HG03064 (cell line): ENCODE measurements at regions not wholly inside any gene's neighbourhood (a gene's known extent, or its start where the extent isn't known, plus 50 kb on each side); places are given as distances from the start of the nearest gene placed in this dataset.
"Not testable (repeated sequence)": the region's sequence is repeated elsewhere in the genome, so short reads cannot be mapped to it uniquely, and the experiment has no call there.

Experiments used
- ATAC-seq: cut with Tn5 transposase; IDR thresholded peaks from one replicate; pipeline ENCODE4 v1.9.1; 2021; ENCODE audit warnings: low read depth; ENCODE audit not compliant: unreplicated experiment

DNA sequence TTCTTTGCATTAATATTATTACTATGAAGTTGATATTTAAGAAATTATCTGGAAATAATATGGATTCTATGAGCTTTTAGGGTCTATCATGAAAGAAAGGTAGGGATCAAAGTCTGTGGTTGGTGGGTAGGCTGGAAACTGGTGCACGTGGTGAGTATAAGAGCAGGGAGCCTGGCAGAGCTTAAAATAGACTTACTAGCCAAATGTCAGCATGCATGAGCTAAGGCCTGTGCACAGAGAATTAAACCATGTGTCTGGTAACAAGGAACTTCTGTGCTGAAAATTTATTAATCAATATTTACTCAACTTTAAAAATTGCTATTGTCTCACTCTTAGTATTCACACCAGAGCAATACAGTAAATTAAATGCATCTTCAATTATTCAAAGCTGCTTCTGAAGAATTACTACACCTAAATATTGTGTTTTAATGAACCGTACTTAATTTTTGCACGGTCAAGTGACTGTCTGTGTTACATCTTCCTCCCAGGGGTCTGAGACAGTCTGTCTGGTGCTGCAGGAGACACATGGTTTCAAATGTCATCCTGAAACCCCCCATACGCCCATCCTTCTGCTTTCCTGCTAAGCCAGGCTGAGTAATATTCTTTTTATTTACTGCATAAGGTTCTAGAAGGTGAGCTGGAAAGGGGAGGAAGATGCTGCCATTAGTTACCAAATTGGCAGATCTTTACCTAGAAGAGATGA, 161.0 kb upstream of the NLRP1 start:
- ATAC-seq: no peak

DNA sequence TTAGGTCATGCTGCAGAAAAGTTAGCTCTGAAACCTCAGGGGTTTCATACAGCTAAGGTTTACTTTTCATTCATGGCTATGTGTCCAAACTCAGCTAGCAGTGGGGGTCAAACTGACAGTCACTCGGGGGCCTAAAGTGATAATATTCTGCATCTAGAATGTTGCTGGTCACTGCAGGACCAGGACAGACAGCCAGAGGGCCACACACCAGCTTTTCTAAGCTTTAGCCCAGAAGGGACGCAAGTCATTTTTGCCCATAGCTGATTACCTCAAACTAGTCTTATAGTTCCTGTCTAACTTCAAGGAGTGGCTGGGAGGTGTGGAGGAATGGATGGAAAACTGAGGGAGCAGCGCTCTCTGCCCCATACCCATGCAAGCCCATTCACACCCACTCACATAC, 163.0 kb upstream of the NLRP1 start:
- no peak for ATAC-seq

GRCh38 chr17:5747964-5748363, 163.7 kb upstream of the NLRP1 start:
- no peak for ATAC-seq

- ATAC-seq: no peak
These were observed 169.1 kb upstream of the NLRP1 start for GRCh38 chr17:5753421-5753820.

DNA sequence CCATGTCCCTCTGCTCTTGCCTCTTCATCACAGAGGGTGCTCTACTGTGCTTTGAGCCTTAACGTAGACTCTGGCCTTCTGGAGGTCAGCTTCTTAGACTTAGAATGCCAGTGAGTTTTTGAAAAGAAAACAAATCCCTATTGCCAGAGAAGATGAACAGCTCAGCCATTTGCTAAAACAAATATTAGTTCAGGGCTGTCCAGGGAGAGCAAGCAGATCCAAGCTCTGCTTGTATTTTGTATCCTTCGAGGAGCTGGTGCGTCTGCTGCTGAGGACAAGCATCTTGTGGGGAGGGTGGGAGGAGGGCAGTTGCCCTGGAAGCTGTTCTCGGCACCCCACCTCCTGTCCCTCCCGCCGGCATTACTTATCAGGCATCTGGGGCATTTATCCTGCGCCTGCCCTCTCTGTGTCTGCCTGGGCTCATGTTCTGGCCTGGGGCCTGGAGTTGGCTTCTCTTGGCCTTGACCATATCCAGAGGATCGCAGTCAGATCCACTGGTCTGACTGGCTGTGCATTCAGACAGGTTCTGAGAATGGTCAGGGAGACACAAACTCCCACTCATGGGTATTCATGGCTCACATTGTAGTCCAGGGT, 173.1 kb upstream of the NLRP1 start:
- ATAC-seq: no peak

GRCh38 chr17:5758651-5759050, 174.3 kb upstream of the NLRP1 start:
- ATAC-seq: no peak

- ATAC-seq: no peak
These were observed 175.2 kb upstream of the NLRP1 start for GRCh38 chr17:5759501-5759925.

DNA sequence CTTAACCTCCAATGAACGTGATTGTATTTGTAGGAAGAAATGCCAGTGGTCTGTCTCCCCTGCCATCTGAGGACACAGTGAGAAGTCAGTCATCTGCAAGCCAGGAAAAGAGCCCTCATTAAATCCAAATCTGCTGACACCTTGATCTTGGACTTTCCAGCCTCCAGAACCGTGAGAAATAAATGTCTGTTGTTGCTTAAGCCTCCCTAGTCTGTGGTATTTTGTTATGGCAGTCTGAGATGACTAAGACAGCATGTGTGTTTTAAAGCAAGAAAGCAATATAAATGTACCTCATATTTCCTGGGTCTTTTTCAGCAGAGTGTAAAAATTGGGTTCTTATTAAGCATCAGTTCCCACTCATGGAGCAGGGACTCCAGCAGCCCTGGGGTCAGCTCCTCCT, 177.9 kb upstream of the NLRP1 start:
- no peak for ATAC-seq

- ATAC-seq: no peak
These were observed 179.4 kb upstream of the NLRP1 start for GRCh38 chr17:5763595-5764306.

DNA sequence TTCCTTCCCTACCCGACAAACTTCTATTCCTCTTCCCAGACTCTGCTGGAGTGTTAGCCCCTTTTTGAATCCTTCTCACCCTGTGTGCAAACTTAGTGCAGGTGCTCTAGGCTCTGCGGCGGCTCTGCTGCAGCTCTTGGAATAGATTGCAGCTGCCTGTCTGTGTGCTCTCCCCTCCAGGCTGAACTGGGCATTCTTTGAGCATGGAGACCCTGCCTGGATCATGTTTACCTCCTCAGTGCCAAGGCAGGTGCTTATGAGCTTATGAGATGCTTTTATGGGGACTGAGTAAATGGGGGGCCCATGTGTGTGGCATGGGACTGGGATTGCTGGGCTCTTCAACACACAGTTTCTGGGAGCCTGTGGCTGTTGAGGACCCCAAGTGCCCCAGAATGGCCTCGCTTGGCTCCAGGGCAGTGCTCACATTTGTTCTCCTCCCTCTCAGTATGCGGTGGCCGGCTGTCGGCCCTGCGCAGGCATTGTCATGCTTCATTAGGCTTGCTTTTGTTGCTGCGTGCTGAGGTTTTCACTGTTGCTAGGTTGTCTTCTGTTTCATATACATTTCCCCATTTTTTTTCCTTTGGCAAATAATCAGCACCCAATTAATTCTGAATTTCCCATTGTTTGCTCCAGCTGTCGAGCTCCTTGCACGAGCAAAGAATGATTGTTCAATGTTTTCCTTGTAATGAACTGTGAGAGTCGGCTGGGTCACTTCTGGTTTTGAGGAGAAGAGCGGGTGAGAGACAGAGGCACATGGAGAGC, 185.5 kb upstream of the NLRP1 start:
- ATAC-seq: no peak

DNA sequence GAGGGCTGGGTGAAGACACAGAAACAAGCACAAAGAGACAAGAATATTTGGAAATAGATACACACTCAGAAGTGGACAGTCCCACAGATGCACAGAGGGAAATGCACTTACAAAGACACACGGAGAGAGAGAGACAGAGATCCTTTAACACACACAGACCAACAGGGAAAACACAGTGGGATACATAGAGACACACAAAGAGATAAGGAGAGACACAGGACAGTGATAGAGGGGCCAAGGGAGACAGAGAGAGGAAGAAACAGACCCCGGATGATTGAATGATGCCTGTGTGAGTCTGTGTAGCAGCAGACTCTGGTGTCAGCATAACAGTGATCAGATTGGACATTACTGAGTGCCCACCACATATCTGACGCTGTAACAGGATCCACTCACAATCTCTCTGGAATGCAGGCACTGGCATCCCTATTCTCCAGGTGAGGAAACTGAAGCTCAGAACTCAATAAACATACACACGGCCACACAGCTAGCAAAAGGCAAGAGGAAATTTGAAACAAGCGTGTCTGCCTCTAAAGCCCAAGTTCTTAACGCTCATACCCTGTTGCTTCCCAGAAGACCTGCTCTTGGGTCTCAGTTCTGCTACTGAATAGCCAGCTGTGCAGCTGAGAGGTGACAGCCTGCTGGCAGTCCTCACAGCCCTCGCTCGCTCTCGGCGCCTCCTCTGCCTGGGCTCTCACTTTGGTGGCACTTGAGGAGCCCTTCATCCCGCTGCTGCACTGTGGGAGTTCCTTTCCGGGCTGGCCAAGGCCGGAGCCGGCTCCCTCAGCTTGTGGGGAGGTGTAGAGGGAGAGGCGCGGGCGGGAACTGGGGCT, 186.3 kb upstream of the NLRP1 start:
- no peak for ATAC-seq

GRCh38 chr17:5771271-5771577, 186.9 kb upstream of the NLRP1 start:
- ATAC-seq: not testable (repeated sequence)

DNA sequence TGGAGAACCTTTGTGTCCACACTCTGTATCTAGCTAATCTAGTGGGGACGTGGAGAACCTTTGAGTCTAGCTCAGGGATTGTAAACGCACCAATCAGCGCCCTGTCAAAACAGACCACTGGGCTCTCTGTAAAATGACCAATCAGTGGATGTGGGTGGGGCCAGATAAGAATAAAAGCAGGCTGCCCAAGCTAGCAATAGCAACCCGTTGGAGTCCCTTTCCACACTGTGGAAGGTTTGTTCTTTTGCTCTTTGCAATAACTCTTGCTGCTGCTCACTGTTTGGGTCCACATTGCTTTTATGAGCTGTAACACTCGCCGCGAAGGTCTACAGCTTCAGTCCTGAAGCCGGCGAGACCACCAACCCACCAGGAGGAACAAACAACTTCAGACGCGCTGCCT, 187.7 kb upstream of the NLRP1 start:
- not testable (repeated sequence) for ATAC-seq

- no peak for ATAC-seq
These were observed 188.4 kb upstream of the NLRP1 start for GRCh38 chr17:5772720-5773119.

GRCh38 chr17:5773816-5774360, 189.6 kb upstream of the NLRP1 start:
- no peak for ATAC-seq

DNA sequence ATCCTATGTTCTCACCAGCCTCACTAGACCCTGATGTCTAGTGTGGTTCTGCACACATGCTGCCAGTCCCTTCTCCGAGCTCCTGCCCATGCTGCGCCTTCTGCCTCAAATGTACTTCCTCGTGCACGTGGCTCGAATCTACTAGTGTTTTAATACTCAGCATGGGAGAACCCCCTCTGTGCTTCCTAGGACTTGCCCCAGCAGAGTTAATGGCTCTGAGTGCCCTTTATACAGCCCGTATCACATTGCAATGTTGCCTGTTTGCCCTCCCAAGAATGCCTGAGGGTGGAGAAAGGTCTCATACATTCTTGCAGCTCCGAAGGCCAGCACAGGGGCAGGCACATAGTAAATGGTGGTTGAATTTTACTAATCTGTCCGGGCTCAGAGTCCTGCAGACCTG, 190.8 kb upstream of the NLRP1 start:
- no peak for ATAC-seq

DNA sequence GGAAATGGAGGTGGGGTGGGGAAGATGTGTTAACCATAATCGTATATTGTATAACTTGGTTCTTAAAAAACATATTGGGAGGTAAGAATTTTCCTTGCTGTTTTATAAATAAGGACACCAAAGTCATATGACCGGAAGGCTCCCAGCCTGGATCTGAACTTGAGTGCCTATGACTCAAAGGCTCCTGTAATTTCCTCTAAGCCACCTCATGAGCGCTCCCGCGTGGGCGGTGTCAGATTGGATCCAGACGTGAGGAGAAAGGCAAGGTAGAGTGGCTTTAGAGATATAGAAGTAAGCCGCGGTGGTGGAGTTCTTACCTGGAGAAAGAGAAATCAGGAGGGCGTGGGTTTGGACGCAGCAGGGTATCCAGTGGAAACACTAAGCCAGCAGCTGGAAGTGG, 196.2 kb upstream of the NLRP1 start:
- ATAC-seq: no peak

DNA sequence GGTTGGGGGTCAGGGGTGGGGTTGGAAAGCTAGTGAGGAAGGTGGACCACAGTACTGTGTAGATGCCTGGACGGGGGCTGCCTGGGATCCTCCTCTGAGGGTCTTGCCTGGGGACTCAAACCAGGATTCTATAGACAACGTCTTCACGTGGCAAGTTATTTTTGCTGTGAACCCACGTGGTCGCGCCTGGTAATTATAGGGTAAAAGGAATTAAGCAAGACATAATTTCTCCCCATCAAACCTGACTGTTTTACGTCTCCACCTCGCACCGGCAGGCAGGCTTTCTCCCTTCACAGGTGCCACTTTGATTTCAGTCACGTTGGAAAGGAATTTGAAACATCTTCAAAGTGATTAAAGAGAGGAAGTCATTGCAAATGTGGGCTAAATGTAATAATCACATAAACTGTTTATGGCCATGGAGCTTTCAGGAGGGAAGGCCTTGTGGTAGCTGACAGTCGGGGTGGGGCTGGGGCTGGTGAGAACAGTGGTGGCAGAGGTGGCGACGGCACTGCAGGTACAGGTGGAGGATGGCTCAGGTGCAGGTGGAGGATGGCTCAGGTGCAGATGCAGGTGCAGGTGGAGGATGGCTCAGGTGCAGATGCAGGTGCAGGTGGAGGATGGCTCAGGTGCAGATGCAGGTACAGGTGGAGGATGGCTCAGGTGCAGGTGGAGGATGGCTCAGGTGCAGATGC, 197.1 kb upstream of the NLRP1 start:
- no peak for ATAC-seq

GRCh38 chr17:5783269-5783668, 199.0 kb upstream of the NLRP1 start:
- no peak for ATAC-seq

- ATAC-seq: no peak
These were observed 199.5 kb upstream of the NLRP1 start for GRCh38 chr17:5783851-5784250.
